ENCODE measurements at regions not wholly inside any gene's neighbourhood (a gene's known extent, or its start where the extent isn't known, plus 50 kb on each side); places are given as distances from the start of the nearest gene placed in this dataset.
"Not testable (repeated sequence)": the region's sequence is repeated elsewhere in the genome, so short reads cannot be mapped to it uniquely, and the experiment has no call there.

- H2BK12ac ChIP-seq (ENCODE audit: low read length in 2 of 2): peak overlapping the region; percentile 1 to 80
- peak overlapping the region in 1 of 2 experiments; percentile 68 for H3K14ac ChIP-seq (ENCODE audit: low read length in 2 of 2)
- H2BK15ac ChIP-seq (ENCODE audit: low read depth, poor library complexity, severe bottlenecking): peak overlapping the region; percentile 21
- H3K79me1 ChIP-seq (replicated peaks; ENCODE audit: low read length, poor library complexity, severe bottlenecking): no peaks in the 10 kb centered on the region
- H2BK120ac ChIP-seq (ENCODE audit: low read depth, low read length): peak overlapping the region; percentile 67
- H2BK5ac ChIP-seq (ENCODE audit: low read depth, low read length, poor library complexity, severe bottlenecking): peak overlapping the region; percentile 1
- H3K9ac ChIP-seq (ENCODE audit: low read length): peak overlapping the region; percentile 58
- H4K8ac ChIP-seq (ENCODE audit: low read length): peak overlapping the region; percentile 78
- H2AK5ac ChIP-seq (ENCODE audit: low read length, severe bottlenecking): no peak overlapping the region
- H3K18ac ChIP-seq (ENCODE audit: low read depth in 1 of 2, low read length in 2 of 2): peak overlapping the region; percentile 69 to 91
- peak overlapping the region; percentile 80 for H3K27ac ChIP-seq (ENCODE audit: low read length, poor library complexity, severe bottlenecking)
- H3K36me3 ChIP-seq (ENCODE audit: control insufficient read depth in 1 of 2, insufficient read depth in 2 of 2, low read depth in 1 of 2, low read length in 2 of 2): no peaks in the 10 kb centered on the region
- H3K27me3 ChIP-seq (ENCODE audit: control insufficient read depth in 1 of 2, insufficient read depth in 1 of 2, low read length in 2 of 2): no peaks in the 10 kb centered on the region
- peak overlapping the region; percentile 75 to 85 for H3K4ac ChIP-seq (ENCODE audit: low read depth in 1 of 2, low read length in 2 of 2)
- H3K4me3 ChIP-seq (ENCODE audit: insufficient read depth in 1 of 2, low read depth in 1 of 2, low read length in 2 of 2): peak overlapping the region; percentile 28 to 64
- H3K9me3 ChIP-seq (ENCODE audit: control insufficient read depth, low read length): no peaks in the 10 kb centered on the region
- no peak overlapping the region for H2AFZ ChIP-seq (ENCODE audit: low read depth, low read length)
- WGBS: 13% methylated on average over 19 of the region's 19 CpGs
- peaks cover 11% of the 10 kb centered on the region for H3K4me1 ChIP-seq (ENCODE audit: control insufficient read depth, insufficient read depth, low read depth, low read length)
- peak; percentile 84 for DNase-seq
- peak overlapping the region; percentile 44 for H3K4me2 ChIP-seq (ENCODE audit: low read length, poor library complexity, severe bottlenecking)
- peak overlapping the region; percentile 93 for H4K91ac ChIP-seq (ENCODE audit: low read length)
- H3K23ac ChIP-seq (ENCODE audit: low read length in 2 of 2): peak overlapping the region in 1 of 2 experiments; percentile 20
These were observed 59.1 kb upstream of the PTPN1 start for GRCh38 chr20:50450881-50451752.

- Histone ChIP-seq H2BK15ac (ENCODE audit: low read depth, poor library complexity, severe bottlenecking) (peak overlapping the region; percentile 21), H4K8ac (ENCODE audit: low read length) (peak overlapping the region; percentile 10), H3K4me1 (ENCODE audit: control insufficient read depth, insufficient read depth, low read depth, low read length) (peaks cover 11% of the 10 kb centered on the region), H3K27ac (ENCODE audit: low read length, poor library complexity, severe bottlenecking) (peak overlapping the region; percentile 80), H2BK5ac (ENCODE audit: low read depth, low read length, poor library complexity, severe bottlenecking) (peak overlapping the region; percentile 1), H3K4ac (ENCODE audit: low read depth in 1 of 2, low read length in 2 of 2) (peak overlapping the region in 1 of 2 experiments; percentile 75), H4K91ac (ENCODE audit: low read length) (peak overlapping the region; percentile 81), H3K4me3 (ENCODE audit: insufficient read depth in 1 of 2, low read depth in 1 of 2, low read length in 2 of 2) (peak overlapping the region in 1 of 2 experiments; percentile 64), H3K18ac (ENCODE audit: low read depth in 1 of 2, low read length in 2 of 2) (peak overlapping the region; percentile 68 to 69), H3K9ac (ENCODE audit: low read length) (peak overlapping the region; percentile 58), H2BK120ac (ENCODE audit: low read depth, low read length) (peak overlapping the region; percentile 67), H2BK12ac (ENCODE audit: low read length in 2 of 2) (peak overlapping the region; percentile 1 to 80)
- not testable (repeated sequence) for H3K36me3 ChIP-seq (ENCODE audit: control insufficient read depth in 1 of 2, insufficient read depth in 2 of 2, low read depth in 1 of 2, low read length in 2 of 2); H2AFZ ChIP-seq (ENCODE audit: low read depth, low read length); H3K27me3 ChIP-seq (ENCODE audit: control insufficient read depth in 1 of 2, insufficient read depth in 1 of 2, low read length in 2 of 2); DNase-seq; H3K79me1 ChIP-seq (replicated peaks; ENCODE audit: low read length, poor library complexity, severe bottlenecking); H3K4me2 ChIP-seq (ENCODE audit: low read length, poor library complexity, severe bottlenecking); H2AK5ac ChIP-seq (ENCODE audit: low read length, severe bottlenecking); H3K23ac ChIP-seq (ENCODE audit: low read length in 2 of 2); H3K14ac ChIP-seq (ENCODE audit: low read length in 2 of 2); H3K9me3 ChIP-seq (ENCODE audit: control insufficient read depth, low read length)
- 92% methylated on average over 6 of the region's 9 CpGs for WGBS
These were observed 58.3 kb upstream of the PTPN1 start for GRCh38 chr20:50451792-50452425.

GRCh38 chr20:50453533-50454244 is 56.5 kb upstream of the PTPN1 start:
- H3K14ac ChIP-seq (ENCODE audit: low read length in 2 of 2): no peak overlapping the region
- H3K9ac ChIP-seq (ENCODE audit: low read length): no peak overlapping the region
- H3K4ac ChIP-seq (ENCODE audit: low read depth in 1 of 2, low read length in 2 of 2): peak overlapping the region in 1 of 2 experiments; percentile 43
- H2BK12ac ChIP-seq (ENCODE audit: low read length in 2 of 2): peak overlapping the region in 1 of 2 experiments; percentile 54
- H2BK120ac ChIP-seq (ENCODE audit: low read depth, low read length): no peak overlapping the region
- no peak overlapping the region for H2BK5ac ChIP-seq (ENCODE audit: low read depth, low read length, poor library complexity, severe bottlenecking)
- H3K27me3 ChIP-seq (ENCODE audit: control insufficient read depth in 1 of 2, insufficient read depth in 1 of 2, low read length in 2 of 2): no peaks in the 10 kb centered on the region
- H3K18ac ChIP-seq (ENCODE audit: low read depth in 1 of 2, low read length in 2 of 2): peak overlapping the region in 1 of 2 experiments; percentile 52
- no peak overlapping the region for H3K4me2 ChIP-seq (ENCODE audit: low read length, poor library complexity, severe bottlenecking)
- no peaks in the 10 kb centered on the region for H3K36me3 ChIP-seq (ENCODE audit: control insufficient read depth in 1 of 2, insufficient read depth in 2 of 2, low read depth in 1 of 2, low read length in 2 of 2)
- no peaks in the 10 kb centered on the region for H3K79me1 ChIP-seq (replicated peaks; ENCODE audit: low read length, poor library complexity, severe bottlenecking)
- WGBS: 98% methylated on average over 3 of the region's 6 CpGs
- H4K8ac ChIP-seq (ENCODE audit: low read length): no peak overlapping the region
- H3K9me3 ChIP-seq (ENCODE audit: control insufficient read depth, low read length): no peaks in the 10 kb centered on the region
- no peak overlapping the region for H3K23ac ChIP-seq (ENCODE audit: low read length in 2 of 2)
- no peak overlapping the region for H3K4me3 ChIP-seq (ENCODE audit: insufficient read depth in 1 of 2, low read depth in 1 of 2, low read length in 2 of 2)
- H4K91ac ChIP-seq (ENCODE audit: low read length): no peak overlapping the region
- no peak overlapping the region for H2AFZ ChIP-seq (ENCODE audit: low read depth, low read length)
- H2BK15ac ChIP-seq (ENCODE audit: low read depth, poor library complexity, severe bottlenecking): no peak overlapping the region
- DNase-seq: no peak
- peaks cover 11% of the 10 kb centered on the region for H3K4me1 ChIP-seq (ENCODE audit: control insufficient read depth, insufficient read depth, low read depth, low read length)
- H2AK5ac ChIP-seq (ENCODE audit: low read length, severe bottlenecking): no peak overlapping the region
- H3K27ac ChIP-seq (ENCODE audit: low read length, poor library complexity, severe bottlenecking): no peak overlapping the region

All from mesenchymal stem cell (in vitro differentiated cells and primary cell).